Activated CD4-positive, alpha-beta T cell treated with anti-CD3 and anti-CD28 coated beads, Interleukin-2, Interleukin-4, amounts not matched to agents 100 ng/mL and 50 ng/mL, durations not matched to agents 16 hours and 8 hours (primary cell): ENCODE measurements at regions not wholly inside any gene's neighbourhood (a gene's known extent, or its start where the extent isn't known, plus 50 kb on each side); places are given as distances from the start of the nearest gene placed in this dataset.

Experiments used
- DNase-seq: peaks from one replicate; pipeline ENCODE4 v3.0.0-alpha.2; 2020; ENCODE audit warnings: low spot score

- no peak for DNase-seq
Measured at GRCh38 chr21:32216293-32216692, 62.6 kb downstream of the MIS18A start.

- no peak for DNase-seq
Measured at GRCh38 chr21:32215306-32215685, 63.6 kb downstream of the MIS18A start.

- DNase-seq: no peak
Measured at GRCh38 chr21:32214654-32215305, 64.1 kb downstream of the MIS18A start.

GRCh38 chr21:32212116-32212515, 66.7 kb downstream of the MIS18A start:
- no peak for DNase-seq

GRCh38 chr21:32211306-32211705, 67.5 kb downstream of the MIS18A start:
- no peak for DNase-seq

GRCh38 chr21:32209580-32209979, 69.3 kb downstream of the MIS18A start:
- no peak for DNase-seq

- DNase-seq: no peak
Measured at GRCh38 chr21:32207406-32207716, 71.5 kb downstream of the MIS18A start.

GRCh38 chr21:32206631-32207405, 72.0 kb downstream of the MIS18A start:
- DNase-seq: no peak

- DNase-seq: no peak
Measured at GRCh38 chr21:32203877-32204480, 74.9 kb downstream of the MIS18A start.

- no peak for DNase-seq
Measured at GRCh38 chr21:32200029-32200428, 78.8 kb downstream of the MIS18A start.

GRCh38 chr21:32198384-32198783, 80.5 kb downstream of the MIS18A start:
- no peak for DNase-seq

- no peak for DNase-seq
Measured at GRCh38 chr21:32197896-32198295, 81.0 kb downstream of the MIS18A start.

GRCh38 chr21:32196001-32196400, 82.8 kb downstream of the MIS18A start:
- DNase-seq: no peak

GRCh38 chr21:32193098-32193465, 85.8 kb downstream of the MIS18A start:
- DNase-seq: no peak

GRCh38 chr21:32192291-32193097, 86.4 kb downstream of the MIS18A start:
- no peak for DNase-seq

GRCh38 chr21:32190493-32191144, 88.2 kb downstream of the MIS18A start:
- DNase-seq: no peak

- DNase-seq: no peak
Measured at GRCh38 chr21:32189688-32190483, 89.0 kb downstream of the MIS18A start.

GRCh38 chr21:32186804-32187203, 92.0 kb downstream of the MIS18A start:
- no peak for DNase-seq

- DNase-seq: no peak
Measured at GRCh38 chr21:32185726-32186125, 93.1 kb downstream of the MIS18A start.

- DNase-seq: no peak
Measured at GRCh38 chr21:32185103-32185502, 93.7 kb downstream of the MIS18A start.

- no peak for DNase-seq
Measured at GRCh38 chr21:32184485-32184884, 94.4 kb downstream of the MIS18A start.
